ENCODE measurements at regions not wholly inside any gene's neighbourhood (a gene's known extent, or its start where the extent isn't known, plus 50 kb on each side); places are given as distances from the start of the nearest gene placed in this dataset.

GRCh38 chr3:150264561-150265279, 143.4 kb upstream of the TSC22D2 start:
- ChIA-PET CTCF (no interaction called here), POLR2A (ENCODE audit: unreplicated experiment) (no interaction called here)
- no peaks in the 10 kb centered on the region for H4K20me1 ChIP-seq (ENCODE audit: low read length)
- no peak overlapping the region for H3K9ac ChIP-seq (ENCODE audit: low read length)
- no peak overlapping the region for H3K27ac ChIP-seq (ENCODE audit: low read length)
- TF ChIP-seq CTCF (conservative IDR thresholded peaks at IDR 0.05; ENCODE audit: low read depth, low read length) = no peak
- TF ChIP-seq EZH2phosphoT487 (IDR thresholded peaks at IDR 0.05; ENCODE audit: borderline replicate concordance, low read length) = no peak
- no peak for TF ChIP-seq EZH2 (IDR thresholded peaks at IDR 0.05; ENCODE audit: low read length, unreplicated experiment)
- H3K36me3 ChIP-seq (ENCODE audit: low read depth, low read length) = no peaks in the 10 kb centered on the region
- H3K9me3 ChIP-seq (ENCODE audit: low read length) = no peaks in the 10 kb centered on the region
- ATAC-seq = no peak
- no peaks in the 10 kb centered on the region for H3F3A ChIP-seq (ENCODE audit: low read length, unreplicated experiment)
- peaks cover 14% of the 10 kb centered on the region for H3K4me1 ChIP-seq (ENCODE audit: insufficient read depth, low read length)
- no peak overlapping the region for H2AFZ ChIP-seq (ENCODE audit: low read length)
- BruUV-seq (replicated peaks) = no TSS peak
- no peaks in the 10 kb centered on the region for H3K79me2 ChIP-seq (ENCODE audit: low read length)
- H3K4me2 ChIP-seq (ENCODE audit: low read length) = no peak overlapping the region
- no peak overlapping the region for H3K4me3 ChIP-seq (ENCODE audit: low read length)
- DNase-seq = no peak
- intact Hi-C loops (cut with micrococcal nuclease) = no loop called here
- H3K27me3 ChIP-seq (ENCODE audit: low read length) = no peaks in the 10 kb centered on the region
- no peaks in the 10 kb centered on the region for H3K9me2 ChIP-seq (replicated peaks; ENCODE audit: low read length)

GRCh38 chr3:150261958-150262357, 146.1 kb upstream of the TSC22D2 start:
- ChIA-PET CTCF (no interaction called here), POLR2A (ENCODE audit: unreplicated experiment) (no interaction called here)
- Histone ChIP-seq H3F3A (ENCODE audit: low read length, unreplicated experiment) (no peaks in the 10 kb centered on the region), H3K27ac (ENCODE audit: low read length) (no peak overlapping the region), H3K4me1 (ENCODE audit: insufficient read depth, low read length) (no peaks in the 10 kb centered on the region), H3K4me2 (ENCODE audit: low read length) (no peak overlapping the region), H3K9me3 (ENCODE audit: low read length) (no peaks in the 10 kb centered on the region), H3K9me2 (replicated peaks; ENCODE audit: low read length) (no peaks in the 10 kb centered on the region), H3K79me2 (ENCODE audit: low read length) (no peaks in the 10 kb centered on the region), H3K9ac (ENCODE audit: low read length) (no peak overlapping the region), H3K27me3 (ENCODE audit: low read length) (no peaks in the 10 kb centered on the region), H2AFZ (ENCODE audit: low read length) (no peak overlapping the region), H4K20me1 (ENCODE audit: low read length) (no peaks in the 10 kb centered on the region), H3K4me3 (ENCODE audit: low read length) (no peak overlapping the region), H3K36me3 (ENCODE audit: low read depth, low read length) (no peaks in the 10 kb centered on the region)
- TF ChIP-seq CTCF (conservative IDR thresholded peaks at IDR 0.05; ENCODE audit: low read depth, low read length) (no peak), EZH2 (IDR thresholded peaks at IDR 0.05; ENCODE audit: low read length, unreplicated experiment) (no peak)
- BruUV-seq (replicated peaks) = no TSS peak
- no peak for ATAC-seq
- intact Hi-C loops (cut with micrococcal nuclease) = no loop called here
- DNase-seq = no peak

GRCh38 chr3:150261418-150261817, 146.7 kb upstream of the TSC22D2 start:
- H3K27ac ChIP-seq (ENCODE audit: low read length) = no peak overlapping the region
- BruUV-seq (replicated peaks) = no TSS peak
- intact Hi-C loops (cut with micrococcal nuclease) = no loop called here
- no peak overlapping the region for H3K4me2 ChIP-seq (ENCODE audit: low read length)
- TF ChIP-seq EZH2 (IDR thresholded peaks at IDR 0.05; ENCODE audit: low read length, unreplicated experiment) (no peak), EZH2phosphoT487 (IDR thresholded peaks at IDR 0.05; ENCODE audit: borderline replicate concordance, low read length) (no peak), CTCF (conservative IDR thresholded peaks at IDR 0.05; ENCODE audit: low read depth, low read length) (no peak)
- H2AFZ ChIP-seq (ENCODE audit: low read length) = no peak overlapping the region
- no peak overlapping the region for H3K4me3 ChIP-seq (ENCODE audit: low read length)
- POLR2A ChIA-PET (ENCODE audit: unreplicated experiment) = no interaction called here
- ATAC-seq (no peak), DNase-seq (no peak)
- H3K9me2 ChIP-seq (replicated peaks; ENCODE audit: low read length) = no peaks in the 10 kb centered on the region
- CTCF ChIA-PET = no interaction called here
- no peaks in the 10 kb centered on the region for H4K20me1 ChIP-seq (ENCODE audit: low read length)
- no peak overlapping the region for H3K9ac ChIP-seq (ENCODE audit: low read length)
- H3K27me3 ChIP-seq (ENCODE audit: low read length) = no peaks in the 10 kb centered on the region
- H3K9me3 ChIP-seq (ENCODE audit: low read length) = no peaks in the 10 kb centered on the region
- H3F3A ChIP-seq (ENCODE audit: low read length, unreplicated experiment) = no peaks in the 10 kb centered on the region
- H3K4me1 ChIP-seq (ENCODE audit: insufficient read depth, low read length) = no peaks in the 10 kb centered on the region
- no peaks in the 10 kb centered on the region for H3K36me3 ChIP-seq (ENCODE audit: low read depth, low read length)
- no peaks in the 10 kb centered on the region for H3K79me2 ChIP-seq (ENCODE audit: low read length)
